ENCODE measurements at regions not wholly inside any gene's neighbourhood (a gene's known extent, or its start where the extent isn't known, plus 50 kb on each side); places are given as distances from the start of the nearest gene placed in this dataset.

DNA sequence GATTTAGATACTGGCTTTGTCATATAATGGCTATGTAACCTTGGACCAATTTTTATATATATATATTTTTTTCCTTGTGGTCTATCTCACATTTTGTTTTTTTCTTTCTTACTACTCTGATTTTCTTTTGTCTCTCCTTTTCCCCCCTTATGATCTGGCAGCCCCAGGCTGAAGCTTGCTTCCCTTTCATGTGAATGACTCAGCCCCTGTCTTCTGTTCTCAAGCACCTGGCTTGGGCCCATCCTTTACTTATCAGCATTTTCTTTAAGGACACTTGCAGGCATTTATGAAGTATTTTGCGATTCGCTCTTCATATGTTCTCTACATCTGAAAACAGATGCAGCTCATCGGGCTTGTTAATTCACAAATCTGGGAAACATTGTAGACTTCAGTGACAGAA is 163.6 kb downstream of the SPRY2 start:
- Mint-ChIP-seq H3K27ac (ENCODE audit: unreplicated experiment) (no peak overlapping the region), H3K4me3 (no peak overlapping the region), H3K27me3 (ENCODE audit: low read depth) (no peaks in the 10 kb centered on the region), H3K36me3 (ENCODE audit: low read depth) (no peaks in the 10 kb centered on the region), H3K4me1 (peaks cover 29% of the 10 kb centered on the region), H3K9me3 (peaks cover 6% of the 10 kb centered on the region)
- TF ChIP-seq, protein P1, sequence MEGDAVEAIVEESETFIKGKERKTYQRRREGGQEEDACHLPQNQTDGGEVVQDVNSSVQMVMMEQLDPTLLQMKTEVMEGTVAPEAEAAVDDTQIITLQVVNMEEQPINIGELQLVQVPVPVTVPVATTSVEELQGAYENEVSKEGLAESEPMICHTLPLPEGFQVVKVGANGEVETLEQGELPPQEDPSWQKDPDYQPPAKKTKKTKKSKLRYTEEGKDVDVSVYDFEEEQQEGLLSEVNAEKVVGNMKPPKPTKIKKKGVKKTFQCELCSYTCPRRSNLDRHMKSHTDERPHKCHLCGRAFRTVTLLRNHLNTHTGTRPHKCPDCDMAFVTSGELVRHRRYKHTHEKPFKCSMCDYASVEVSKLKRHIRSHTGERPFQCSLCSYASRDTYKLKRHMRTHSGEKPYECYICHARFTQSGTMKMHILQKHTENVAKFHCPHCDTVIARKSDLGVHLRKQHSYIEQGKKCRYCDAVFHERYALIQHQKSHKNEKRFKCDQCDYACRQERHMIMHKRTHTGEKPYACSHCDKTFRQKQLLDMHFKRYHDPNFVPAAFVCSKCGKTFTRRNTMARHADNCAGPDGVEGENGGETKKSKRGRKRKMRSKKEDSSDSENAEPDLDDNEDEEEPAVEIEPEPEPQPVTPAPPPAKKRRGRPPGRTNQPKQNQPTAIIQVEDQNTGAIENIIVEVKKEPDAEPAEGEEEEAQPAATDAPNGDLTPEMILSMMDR (conservative IDR thresholded peaks at IDR 0.05), result no peak
- DNase-seq (ENCODE audit: low read depth, low spot score), result no peak

DNA sequence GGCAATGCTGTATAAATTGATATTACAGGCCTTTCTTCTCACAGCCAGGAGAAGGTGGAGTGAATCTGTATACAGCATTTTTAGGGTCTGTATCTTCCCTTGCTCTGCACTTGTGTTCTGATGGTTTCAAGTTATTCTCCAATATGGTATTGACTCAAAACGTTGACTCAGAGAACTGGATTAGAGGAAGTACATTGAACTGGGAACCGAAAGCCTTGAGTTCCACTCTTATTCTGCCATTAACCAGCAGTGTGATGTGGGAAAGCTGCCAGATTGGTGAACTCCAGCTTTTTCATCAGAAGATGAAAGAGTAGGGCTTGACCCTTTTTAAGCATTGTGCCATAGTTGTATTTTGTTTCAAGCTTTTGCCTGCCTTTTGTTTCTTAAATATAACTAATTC is 167.7 kb downstream of the SPRY2 start:
- Mint-ChIP-seq H3K27me3 (ENCODE audit: low read depth) (no peaks in the 10 kb centered on the region), H3K4me3 (no peak overlapping the region), H3K27ac (ENCODE audit: unreplicated experiment) (no peak overlapping the region)

DNA sequence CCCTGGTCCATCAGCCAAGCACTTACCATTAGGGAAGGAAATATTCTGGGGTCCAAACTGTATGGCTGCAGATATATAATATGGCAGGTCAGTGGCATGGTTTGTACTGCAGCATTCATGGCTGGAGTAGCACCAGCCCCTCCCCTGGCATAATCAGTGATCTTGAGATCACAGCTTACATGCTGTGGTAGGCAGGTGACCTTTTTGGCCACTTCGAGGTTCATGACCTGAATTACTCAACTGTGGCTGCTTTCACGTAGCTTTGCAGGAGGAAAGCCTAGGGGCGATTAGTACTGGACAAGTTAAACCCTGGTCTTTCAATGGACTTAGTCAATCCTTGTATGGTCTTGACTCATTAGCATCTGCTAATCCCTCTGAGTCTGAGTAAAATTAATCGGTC is 169.8 kb downstream of the SPRY2 start:
- H3K4me1 Mint-ChIP-seq, result peaks cover 14% of the 10 kb centered on the region
- no peak overlapping the region for H3K4me3 Mint-ChIP-seq
- peaks cover 6% of the 10 kb centered on the region for H3K9me3 Mint-ChIP-seq
- TF ChIP-seq, protein P1 (conservative IDR thresholded peaks at IDR 0.05), result no peak
- H3K27me3 Mint-ChIP-seq (ENCODE audit: low read depth), result no peaks in the 10 kb centered on the region
- DNase-seq (ENCODE audit: low read depth, low spot score), result no peak
- no peak overlapping the region for H3K27ac Mint-ChIP-seq (ENCODE audit: unreplicated experiment)
- H3K36me3 Mint-ChIP-seq (ENCODE audit: low read depth), result no peaks in the 10 kb centered on the region

More for the DNA sequence above, 167.7 kb downstream of the SPRY2 start:
- TF ChIP-seq, protein P1 (conservative IDR thresholded peaks at IDR 0.05), result no peak
- Mint-ChIP-seq H3K36me3 (ENCODE audit: low read depth) (no peaks in the 10 kb centered on the region), H3K4me1 (peaks cover 18% of the 10 kb centered on the region), H3K9me3 (peaks cover 6% of the 10 kb centered on the region)
- DNase-seq (ENCODE audit: low read depth, low spot score), result no peak

GRCh38 chr13:80168089-80168850 is 172.7 kb downstream of the SPRY2 start:
- TF ChIP-seq, protein P1 (conservative IDR thresholded peaks at IDR 0.05), result no peak

DNA sequence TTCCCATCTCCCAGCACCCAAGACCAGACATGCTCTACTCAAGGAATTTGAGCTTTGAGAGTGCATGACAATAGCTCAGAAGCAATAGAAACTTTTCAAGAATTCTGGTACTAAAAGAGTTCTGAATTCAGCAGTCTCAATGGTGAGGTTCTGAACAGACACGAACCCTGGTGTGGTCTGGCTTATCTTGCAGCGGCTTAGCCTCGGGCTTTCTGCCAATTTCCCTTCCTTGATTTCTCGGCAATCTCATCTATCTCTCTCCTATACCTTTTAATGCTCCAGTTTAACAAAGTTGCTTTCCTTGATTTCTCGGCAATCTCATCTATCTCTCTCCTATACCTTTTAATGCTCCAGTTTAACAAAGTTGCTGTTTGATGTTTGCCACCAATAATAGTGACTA is 174.6 kb downstream of the SPRY2 start:
- TF ChIP-seq, protein P1 (conservative IDR thresholded peaks at IDR 0.05), result no peak
- Mint-ChIP-seq H3K27ac (ENCODE audit: unreplicated experiment) (no peak overlapping the region), H3K4me1 (peaks cover 7% of the 10 kb centered on the region), H3K4me3 (no peak overlapping the region), H3K9me3 (peaks cover under 1% of the 10 kb centered on the region), H3K27me3 (ENCODE audit: low read depth) (no peaks in the 10 kb centered on the region), H3K36me3 (ENCODE audit: low read depth) (peaks cover under 1% of the 10 kb centered on the region)
- no peak for DNase-seq (ENCODE audit: low read depth, low spot score)

More at GRCh38 chr13:80168089-80168850, 172.7 kb downstream of the SPRY2 start:
- peaks cover 12% of the 10 kb centered on the region for H3K4me1 Mint-ChIP-seq
- DNase-seq (ENCODE audit: low read depth, low spot score), result no peak
- no peaks in the 10 kb centered on the region for H3K36me3 Mint-ChIP-seq (ENCODE audit: low read depth)
- H3K4me3 Mint-ChIP-seq, result no peak overlapping the region
- H3K27me3 Mint-ChIP-seq (ENCODE audit: low read depth), result no peaks in the 10 kb centered on the region
- no peaks in the 10 kb centered on the region for H3K9me3 Mint-ChIP-seq
- H3K27ac Mint-ChIP-seq (ENCODE audit: unreplicated experiment), result no peak overlapping the region

All from neural crest cell (in vitro differentiated cells).